HG03064 (cell line): ENCODE measurements at regions not wholly inside any gene's neighbourhood (a gene's known extent, or its start where the extent isn't known, plus 50 kb on each side); places are given as distances from the start of the nearest gene placed in this dataset.
"Not testable (repeated sequence)": the region's sequence is repeated elsewhere in the genome, so short reads cannot be mapped to it uniquely, and the experiment has no call there.

Experiments
- ATAC-seq: cut with Tn5 transposase; IDR thresholded peaks from one replicate; pipeline ENCODE4 v1.9.1; 2021; ENCODE audit warnings: low read depth; ENCODE audit not compliant: unreplicated experiment

DNA sequence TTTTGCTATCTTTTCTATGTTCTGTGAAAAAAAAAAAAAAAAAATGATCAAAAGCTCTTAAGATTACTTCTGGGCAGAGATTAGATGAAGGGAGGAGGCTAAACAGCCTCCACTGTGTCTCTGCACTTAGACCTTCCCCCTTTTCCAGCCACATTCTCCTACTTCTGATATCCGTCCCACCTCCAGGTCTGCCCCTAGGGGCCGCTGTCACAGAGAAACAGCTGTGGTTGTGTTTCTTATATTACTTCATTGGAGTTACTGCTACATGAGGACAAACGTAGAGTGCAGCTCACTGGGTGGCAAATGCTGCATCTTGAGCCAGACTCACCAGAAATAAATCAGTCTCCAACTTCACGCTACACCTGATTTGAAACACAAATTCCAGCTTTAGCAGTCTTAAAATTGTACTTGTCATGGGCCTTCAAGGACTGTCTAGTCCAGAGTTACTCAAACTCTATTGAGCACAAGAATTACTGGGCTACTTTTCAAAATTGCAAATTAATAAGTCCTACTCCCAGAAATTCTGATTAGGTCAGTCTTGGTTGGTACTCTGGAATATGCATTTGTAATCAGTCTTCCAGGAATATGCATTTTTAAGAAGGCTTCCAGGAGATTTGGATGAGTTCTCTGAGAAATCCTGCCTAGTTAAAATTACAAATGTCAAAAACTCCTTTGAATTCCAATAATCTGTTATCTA, 125.2 kb upstream of the PTBP2 start:
- ATAC-seq: no peak

GRCh38 chr1:96597218-96597617, 124.4 kb upstream of the PTBP2 start:
- no peak for ATAC-seq

DNA sequence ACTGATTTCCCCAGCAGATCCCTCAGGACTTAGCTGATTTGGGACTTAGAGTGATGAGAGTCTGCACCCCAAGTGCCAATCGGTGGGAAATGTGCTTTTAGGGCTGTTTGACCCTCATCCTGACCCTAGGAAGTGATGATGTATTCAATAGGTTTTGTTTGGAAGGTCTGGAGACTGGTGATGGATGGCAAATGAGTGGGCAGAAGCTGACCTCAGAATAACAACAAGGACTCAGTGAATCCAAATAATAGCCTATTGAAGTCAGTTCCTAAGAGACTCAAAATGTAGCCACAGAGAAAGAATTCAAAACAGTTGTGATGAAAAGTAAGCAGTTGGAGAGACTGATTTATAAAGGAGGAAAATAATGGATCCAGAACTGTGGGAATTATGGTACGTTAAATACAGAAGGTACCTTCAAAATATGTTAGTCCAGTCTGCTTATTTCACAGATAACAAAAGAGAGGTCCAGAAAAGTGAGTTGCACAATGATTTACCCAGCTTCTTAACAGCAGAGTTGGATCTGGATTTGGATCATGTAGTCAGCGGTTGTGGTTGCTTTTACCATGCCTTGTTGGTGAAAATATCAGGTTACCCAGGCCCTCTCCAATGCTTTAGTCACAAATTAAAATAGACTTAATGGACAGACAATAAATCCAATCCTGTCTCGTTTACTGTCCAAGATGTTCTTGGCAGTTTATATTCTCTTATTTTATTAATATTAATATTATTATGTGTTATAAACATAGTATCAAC, 123.0 kb upstream of the PTBP2 start:
- no peak for ATAC-seq

DNA sequence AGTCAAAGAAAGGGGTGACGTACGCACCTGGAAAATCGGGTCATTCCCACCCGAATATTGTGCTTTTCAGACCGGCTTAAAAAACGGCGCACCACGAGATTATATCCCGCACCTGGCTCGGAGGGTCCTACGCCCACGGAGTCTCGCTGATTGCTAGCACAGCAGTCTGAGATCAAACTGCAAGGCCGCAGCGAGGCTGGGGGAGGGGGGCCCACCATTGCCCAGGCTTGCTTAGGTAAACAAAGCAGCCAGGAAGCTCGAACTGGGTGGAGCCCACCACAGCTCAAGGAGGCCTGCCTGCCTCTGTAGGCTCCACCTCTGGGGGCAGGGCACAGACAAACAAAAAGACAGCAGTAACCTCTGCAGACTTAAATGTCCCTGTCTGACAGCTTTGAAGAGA, 117.0 kb upstream of the PTBP2 start:
- not testable (repeated sequence) for ATAC-seq

DNA sequence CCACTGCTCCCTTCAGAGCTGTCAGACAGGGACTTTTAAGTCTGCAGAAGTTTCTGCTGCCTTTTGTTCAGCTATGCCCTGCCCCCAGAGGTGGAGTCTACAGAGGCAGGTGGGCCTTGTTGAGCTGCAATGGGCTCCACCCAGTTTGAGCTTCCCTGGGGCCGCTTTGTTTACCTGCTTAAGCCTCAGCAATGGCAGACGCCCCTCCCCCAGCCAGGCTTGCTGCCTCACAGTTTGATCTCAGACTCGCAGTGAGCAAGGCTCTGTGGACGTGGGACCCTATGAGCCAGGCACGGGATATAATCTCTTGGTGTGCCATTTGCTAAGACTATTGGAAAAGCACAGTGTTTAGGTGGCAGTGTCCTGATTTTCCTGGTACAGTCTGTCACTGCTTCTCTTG, 104.2 kb upstream of the PTBP2 start:
- ATAC-seq: not testable (repeated sequence)

DNA sequence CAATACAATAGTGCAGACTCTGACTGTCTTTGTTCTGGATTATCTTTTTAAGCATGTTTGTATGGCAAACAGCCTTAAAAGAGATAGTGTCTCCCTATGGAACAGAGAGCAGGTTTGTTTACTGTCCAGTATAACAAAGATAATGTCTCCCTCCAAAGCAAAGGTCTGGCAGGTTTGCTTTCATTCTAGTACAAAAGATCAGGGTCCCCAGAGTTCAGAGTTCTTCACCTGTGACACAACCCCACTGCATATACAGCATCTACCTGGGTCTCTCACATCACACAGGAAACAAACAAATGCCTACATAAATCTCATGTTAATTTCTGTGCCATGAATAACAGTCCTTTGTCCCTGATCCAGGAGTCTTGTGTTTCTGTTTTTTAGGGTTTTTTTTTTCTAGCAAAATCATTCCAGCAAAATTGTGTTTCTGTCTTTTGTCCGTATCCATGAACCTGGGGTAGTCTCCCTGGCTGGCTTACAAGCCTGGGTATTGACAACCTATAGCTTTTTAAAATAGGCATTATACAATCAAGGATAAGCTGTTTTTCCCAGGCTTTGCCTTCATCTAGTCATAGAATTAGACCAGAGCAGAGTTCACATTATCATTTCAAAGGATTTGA, 89.4 kb upstream of the PTBP2 start:
- ATAC-seq: no peak

- ATAC-seq: no peak
Observed at GRCh38 chr1:96633695-96634094, 87.9 kb upstream of the PTBP2 start.

- ATAC-seq: no peak
Observed at GRCh38 chr1:96634883-96635282, 86.7 kb upstream of the PTBP2 start.

- ATAC-seq: no peak
Observed at GRCh38 chr1:96641282-96641681, 80.3 kb upstream of the PTBP2 start.

DNA sequence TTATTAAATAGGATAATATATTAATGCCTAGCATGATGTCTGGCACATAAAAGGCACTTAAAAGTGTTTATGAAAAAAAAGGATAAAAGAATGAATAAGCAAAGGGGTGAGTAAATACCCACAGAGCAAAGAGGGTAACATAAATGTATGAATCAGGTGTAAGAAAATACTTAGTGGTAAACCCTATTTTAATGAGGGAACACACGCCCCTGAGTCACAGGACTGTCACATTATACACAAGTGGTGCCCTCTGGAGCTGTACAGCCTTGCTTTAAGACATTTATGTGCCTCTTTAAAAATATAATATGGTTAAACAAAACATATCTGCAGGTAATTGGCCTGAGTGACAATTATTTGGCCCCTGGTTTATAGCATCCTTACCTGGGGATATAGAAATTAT, 78.1 kb upstream of the PTBP2 start:
- no peak for ATAC-seq

- no peak for ATAC-seq
Observed at GRCh38 chr1:96649301-96649700, 72.3 kb upstream of the PTBP2 start.

- ATAC-seq: no peak
Observed at GRCh38 chr1:96651517-96651916, 70.1 kb upstream of the PTBP2 start.

GRCh38 chr1:96660051-96660450, 61.5 kb upstream of the PTBP2 start:
- no peak for ATAC-seq

DNA sequence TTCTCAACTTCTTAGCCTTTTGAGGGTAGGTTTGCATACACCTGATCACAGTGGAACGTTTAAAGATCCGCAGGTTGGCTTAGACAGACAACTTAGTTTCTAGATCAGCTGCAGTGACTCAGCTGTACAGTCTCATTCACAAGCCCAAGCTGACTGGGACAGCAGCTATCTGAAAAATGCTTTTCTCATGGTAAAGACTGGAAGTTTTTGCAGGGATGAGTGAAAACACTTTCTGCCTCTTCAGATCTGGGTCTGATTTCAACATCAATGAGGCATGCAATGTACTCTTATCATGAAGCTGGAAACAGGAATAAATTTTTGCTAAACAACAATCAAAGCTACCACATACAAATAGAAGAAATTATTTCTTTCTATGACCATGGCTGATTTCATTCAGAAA, 61.1 kb upstream of the PTBP2 start:
- no peak for ATAC-seq
